ENCODE measurements at regions not wholly inside any gene's neighbourhood (a gene's known extent, or its start where the extent isn't known, plus 50 kb on each side); places are given as distances from the start of the nearest gene placed in this dataset.
A peak's percentile ranks its signal among the peaks of the same experiment; 100 is the strongest.

DNA sequence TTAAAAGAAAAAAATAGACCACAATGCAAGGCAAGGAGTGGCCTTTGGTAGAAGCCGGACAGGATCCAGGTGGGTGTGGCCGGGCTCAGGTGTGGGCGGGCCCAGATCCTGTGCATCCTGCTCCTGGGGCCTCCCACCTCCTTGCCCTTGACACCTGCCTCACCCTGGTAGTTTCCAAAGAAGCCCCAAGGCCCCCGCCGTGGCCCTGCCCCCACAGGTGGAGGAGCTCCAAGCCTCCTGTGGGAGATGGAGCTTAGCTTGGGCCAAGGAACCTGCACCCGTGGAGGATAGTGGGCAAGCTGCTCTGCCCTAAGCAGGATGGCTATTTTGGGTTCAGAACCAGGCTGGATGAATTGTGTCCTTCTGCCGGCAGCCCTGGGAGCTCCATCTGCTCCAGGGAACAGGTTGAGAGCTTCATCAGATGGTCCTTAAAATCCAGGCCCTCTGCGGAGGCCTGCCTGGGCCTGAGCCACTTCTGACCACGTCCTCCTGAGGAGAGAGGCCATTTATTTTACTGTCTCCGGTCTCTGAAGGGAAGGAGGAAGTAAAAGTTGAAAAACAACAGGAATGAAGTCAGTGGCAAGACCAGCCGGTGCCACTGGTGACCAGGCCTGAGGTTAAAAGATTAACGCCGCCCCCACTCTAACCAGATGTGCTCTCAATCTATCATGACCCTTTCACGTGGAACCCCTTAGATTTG is 53.9 kb upstream of the KLF13 start:
- H3K79me2 ChIP-seq (ENCODE audit: insufficient read depth, low read length): no peaks in the 10 kb centered on the region
- peak; percentile 34 for DNase-seq (ENCODE audit: insufficient read length, low spot score, missing footprints)
- no peak overlapping the region for H3K4me2 ChIP-seq (ENCODE audit: insufficient read depth, low read length)
- H3K4me3 ChIP-seq (ENCODE audit: insufficient read depth, low read length): no peak overlapping the region
- no peaks in the 10 kb centered on the region for H3K36me3 ChIP-seq (ENCODE audit: insufficient read depth, low read length)
- TF ChIP-seq, protein P1, sequence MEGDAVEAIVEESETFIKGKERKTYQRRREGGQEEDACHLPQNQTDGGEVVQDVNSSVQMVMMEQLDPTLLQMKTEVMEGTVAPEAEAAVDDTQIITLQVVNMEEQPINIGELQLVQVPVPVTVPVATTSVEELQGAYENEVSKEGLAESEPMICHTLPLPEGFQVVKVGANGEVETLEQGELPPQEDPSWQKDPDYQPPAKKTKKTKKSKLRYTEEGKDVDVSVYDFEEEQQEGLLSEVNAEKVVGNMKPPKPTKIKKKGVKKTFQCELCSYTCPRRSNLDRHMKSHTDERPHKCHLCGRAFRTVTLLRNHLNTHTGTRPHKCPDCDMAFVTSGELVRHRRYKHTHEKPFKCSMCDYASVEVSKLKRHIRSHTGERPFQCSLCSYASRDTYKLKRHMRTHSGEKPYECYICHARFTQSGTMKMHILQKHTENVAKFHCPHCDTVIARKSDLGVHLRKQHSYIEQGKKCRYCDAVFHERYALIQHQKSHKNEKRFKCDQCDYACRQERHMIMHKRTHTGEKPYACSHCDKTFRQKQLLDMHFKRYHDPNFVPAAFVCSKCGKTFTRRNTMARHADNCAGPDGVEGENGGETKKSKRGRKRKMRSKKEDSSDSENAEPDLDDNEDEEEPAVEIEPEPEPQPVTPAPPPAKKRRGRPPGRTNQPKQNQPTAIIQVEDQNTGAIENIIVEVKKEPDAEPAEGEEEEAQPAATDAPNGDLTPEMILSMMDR (IDR thresholded peaks at IDR 0.05; ENCODE audit: extremely low read depth, low read depth, low read length): no peak
- H4K20me1 ChIP-seq (ENCODE audit: insufficient read depth, low read length): no peaks in the 10 kb centered on the region
- H3K9me3 ChIP-seq (ENCODE audit: low read depth, low read length): no peaks in the 10 kb centered on the region
- no peak overlapping the region for H3K27ac ChIP-seq (ENCODE audit: low read depth, low read length)
- no peak overlapping the region for H2AFZ ChIP-seq (ENCODE audit: low read length)
- no peaks in the 10 kb centered on the region for H3K4me1 ChIP-seq (ENCODE audit: insufficient read depth, low read length)
- H3K27me3 ChIP-seq (ENCODE audit: insufficient read depth, low read length): no peaks in the 10 kb centered on the region

DNA sequence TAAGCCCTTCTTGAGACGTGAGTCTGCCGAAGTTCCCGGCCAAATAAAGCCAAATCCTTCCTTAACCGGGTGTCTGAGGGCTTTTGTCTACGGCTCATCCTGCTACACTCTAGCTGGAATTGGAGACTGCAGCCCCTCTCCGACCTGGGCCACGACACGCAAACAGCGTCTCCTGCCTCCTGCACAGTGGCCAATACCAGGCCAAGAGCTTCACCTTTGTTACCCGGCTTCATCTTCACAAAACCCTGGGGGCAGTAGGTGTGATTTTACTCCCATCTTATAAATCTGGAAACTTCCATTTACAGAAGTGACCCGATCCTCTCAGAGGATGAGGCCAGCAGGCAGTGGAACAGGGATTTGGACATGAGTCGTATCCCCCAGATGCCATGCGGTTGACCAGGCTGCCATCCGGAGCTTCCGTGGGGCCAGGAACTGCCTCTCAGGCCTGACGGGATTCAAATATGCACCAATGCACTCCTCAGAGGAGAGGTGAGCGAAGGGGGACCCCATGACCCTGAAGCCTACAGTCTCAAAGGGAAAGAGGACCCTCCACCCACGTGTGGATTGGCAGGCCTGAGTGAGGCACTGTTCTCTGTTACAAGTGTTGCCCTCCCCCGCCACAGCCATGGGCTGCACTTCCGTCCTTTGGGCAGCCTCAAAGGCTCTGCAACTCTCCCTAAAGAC is 53.2 kb upstream of the KLF13 start:
- no peaks in the 10 kb centered on the region for H3K79me2 ChIP-seq (ENCODE audit: insufficient read depth, low read length)
- no peaks in the 10 kb centered on the region for H3K27me3 ChIP-seq (ENCODE audit: insufficient read depth, low read length)
- no peaks in the 10 kb centered on the region for H3K4me1 ChIP-seq (ENCODE audit: insufficient read depth, low read length)
- DNase-seq (ENCODE audit: insufficient read length, low spot score, missing footprints): peak; percentile 81
- no peak overlapping the region for H3K4me2 ChIP-seq (ENCODE audit: insufficient read depth, low read length)
- H3K4me3 ChIP-seq (ENCODE audit: insufficient read depth, low read length): no peak overlapping the region
- TF ChIP-seq, protein P1 (IDR thresholded peaks at IDR 0.05; ENCODE audit: extremely low read depth, low read depth, low read length): no peak
- H3K36me3 ChIP-seq (ENCODE audit: insufficient read depth, low read length): no peaks in the 10 kb centered on the region
- H3K9me3 ChIP-seq (ENCODE audit: low read depth, low read length): no peaks in the 10 kb centered on the region
- no peak overlapping the region for H3K27ac ChIP-seq (ENCODE audit: low read depth, low read length)
- peak overlapping the region; percentile 29 for H2AFZ ChIP-seq (ENCODE audit: low read length)
- no peaks in the 10 kb centered on the region for H4K20me1 ChIP-seq (ENCODE audit: insufficient read depth, low read length)

DNA sequence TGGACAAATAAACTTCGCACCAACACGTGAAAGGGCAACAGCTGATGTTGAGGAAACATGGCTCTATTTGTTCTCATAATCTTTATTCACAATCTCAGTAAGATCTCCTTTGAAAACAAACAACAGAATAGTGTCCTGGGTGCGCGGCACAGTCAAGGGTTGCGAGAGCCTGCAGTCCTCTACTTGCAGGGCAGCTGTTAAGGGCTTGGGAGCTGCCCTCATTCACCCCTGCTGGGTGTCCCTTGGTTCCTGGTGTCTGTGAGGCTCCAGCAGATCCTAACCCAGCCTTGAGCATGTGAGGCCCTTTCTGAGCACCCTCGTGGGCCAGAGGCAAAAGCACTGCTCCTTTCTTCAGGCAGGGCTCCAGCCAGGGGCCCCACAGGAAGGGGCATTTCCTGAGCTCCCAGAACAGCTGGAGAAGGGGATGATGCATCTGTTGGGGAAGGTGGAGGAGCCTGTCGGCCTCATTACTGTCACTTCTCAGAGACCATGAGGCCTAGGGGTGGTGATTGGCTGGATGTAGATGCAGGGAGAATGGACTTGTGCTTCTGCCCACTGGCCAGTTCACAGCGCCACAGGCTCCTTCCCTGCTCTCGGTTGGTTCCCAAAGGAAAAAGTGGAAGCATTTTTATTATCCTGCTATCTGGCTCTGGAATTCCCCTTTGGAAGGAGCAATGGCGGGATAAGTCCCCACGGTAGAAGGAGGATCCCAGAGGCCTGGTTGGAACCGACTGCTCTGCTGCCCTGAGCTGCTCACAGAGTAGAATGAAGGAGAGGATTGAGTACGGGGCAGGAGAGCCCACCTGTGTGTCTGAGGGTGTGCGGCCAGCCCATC is 51.9 kb upstream of the KLF13 start:
- no peak overlapping the region for H3K4me2 ChIP-seq (ENCODE audit: insufficient read depth, low read length)
- H2AFZ ChIP-seq (ENCODE audit: low read length): no peak overlapping the region
- no peak overlapping the region for H3K27ac ChIP-seq (ENCODE audit: low read depth, low read length)
- H3K4me3 ChIP-seq (ENCODE audit: insufficient read depth, low read length): no peak overlapping the region
- no peaks in the 10 kb centered on the region for H4K20me1 ChIP-seq (ENCODE audit: insufficient read depth, low read length)
- TF ChIP-seq, protein P1 (IDR thresholded peaks at IDR 0.05; ENCODE audit: extremely low read depth, low read depth, low read length): no peak
- no peaks in the 10 kb centered on the region for H3K9me3 ChIP-seq (ENCODE audit: low read depth, low read length)
- H3K36me3 ChIP-seq (ENCODE audit: insufficient read depth, low read length): no peaks in the 10 kb centered on the region
- peaks cover under 1% of the 10 kb centered on the region for H3K4me1 ChIP-seq (ENCODE audit: insufficient read depth, low read length)
- no peaks in the 10 kb centered on the region for H3K79me2 ChIP-seq (ENCODE audit: insufficient read depth, low read length)
- DNase-seq (ENCODE audit: insufficient read length, low spot score, missing footprints): peak; percentile 74
- no peaks in the 10 kb centered on the region for H3K27me3 ChIP-seq (ENCODE audit: insufficient read depth, low read length)
